ENCODE measurements at regions not wholly inside any gene's neighbourhood (a gene's known extent, or its start where the extent isn't known, plus 50 kb on each side); places are given as distances from the start of the nearest gene placed in this dataset.

DNA sequence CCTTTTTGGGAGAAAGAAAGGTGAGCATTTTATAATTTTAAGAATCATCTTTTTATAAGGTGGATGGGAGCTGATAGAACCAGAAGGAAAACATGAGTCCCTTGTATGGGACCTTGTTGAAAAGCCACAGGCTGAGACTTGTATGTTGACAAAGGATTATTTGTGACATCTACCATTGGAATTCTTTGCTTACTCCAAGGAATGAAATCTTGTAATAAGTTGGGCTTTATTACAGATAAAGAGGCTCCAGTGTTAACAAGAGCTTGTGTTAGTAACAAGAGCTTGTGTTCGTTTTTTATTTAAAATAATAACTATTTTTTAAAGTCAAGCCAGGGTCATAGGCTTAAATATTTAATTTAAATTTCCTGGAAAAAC lies 201.1 kb upstream of the CHRM3 start:
- TF ChIP-seq, protein P1, sequence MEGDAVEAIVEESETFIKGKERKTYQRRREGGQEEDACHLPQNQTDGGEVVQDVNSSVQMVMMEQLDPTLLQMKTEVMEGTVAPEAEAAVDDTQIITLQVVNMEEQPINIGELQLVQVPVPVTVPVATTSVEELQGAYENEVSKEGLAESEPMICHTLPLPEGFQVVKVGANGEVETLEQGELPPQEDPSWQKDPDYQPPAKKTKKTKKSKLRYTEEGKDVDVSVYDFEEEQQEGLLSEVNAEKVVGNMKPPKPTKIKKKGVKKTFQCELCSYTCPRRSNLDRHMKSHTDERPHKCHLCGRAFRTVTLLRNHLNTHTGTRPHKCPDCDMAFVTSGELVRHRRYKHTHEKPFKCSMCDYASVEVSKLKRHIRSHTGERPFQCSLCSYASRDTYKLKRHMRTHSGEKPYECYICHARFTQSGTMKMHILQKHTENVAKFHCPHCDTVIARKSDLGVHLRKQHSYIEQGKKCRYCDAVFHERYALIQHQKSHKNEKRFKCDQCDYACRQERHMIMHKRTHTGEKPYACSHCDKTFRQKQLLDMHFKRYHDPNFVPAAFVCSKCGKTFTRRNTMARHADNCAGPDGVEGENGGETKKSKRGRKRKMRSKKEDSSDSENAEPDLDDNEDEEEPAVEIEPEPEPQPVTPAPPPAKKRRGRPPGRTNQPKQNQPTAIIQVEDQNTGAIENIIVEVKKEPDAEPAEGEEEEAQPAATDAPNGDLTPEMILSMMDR (IDR thresholded peaks at IDR 0.05) = no peak
- TF ChIP-seq ZFX (IDR thresholded peaks at IDR 0.05; ENCODE audit: borderline replicate concordance) = no peak

All from 22Rv1 (cell line).